NT2/D1 (cell line): ENCODE measurements at regions not wholly inside any gene's neighbourhood (a gene's known extent, or its start where the extent isn't known, plus 50 kb on each side); places are given as distances from the start of the nearest gene placed in this dataset.

Experiments
- SUZ12 ChIP-seq: IDR thresholded peaks from 2 replicates; pipeline ENCODE4 v1.6.1; 2011; ENCODE audit not compliant: insufficient read length, insufficient read depth; ENCODE audit errors: extremely low read depth
- YY1 ChIP-seq: IDR thresholded peaks from 2 replicates; pipeline ENCODE4 v1.6.1; 2011; ENCODE audit not compliant: insufficient read length, insufficient read depth
- ZNF274 ChIP-seq: IDR thresholded peaks from 2 replicates; pipeline ENCODE4 v1.6.1; 2011; ENCODE audit warnings: mild to moderate bottlenecking, low read depth, low read length

- TF ChIP-seq SUZ12 (no peak), YY1 (no peak), ZNF274 (no peak)
Measured at GRCh38 chr3:194070634-194071409, 65.1 kb upstream of the HES1 start.
